HEK293T (cell line): ENCODE measurements at regions not wholly inside any gene's neighbourhood (a gene's known extent, or its start where the extent isn't known, plus 50 kb on each side); places are given as distances from the start of the nearest gene placed in this dataset.

Experiments
- CTCF ChIA-PET: fragments of 350-600 bp; formaldehyde crosslinking; extraction: SDS; loops from one replicate; lab custom pipeline; 2021; ENCODE audit warnings: antibody characterized with exemption, inconsistent platforms; lab: Yijun Ruan, JAX
- POLR2A ChIA-PET: fragments of 350-600 bp; formaldehyde crosslinking; extraction: SDS; loops from one replicate; lab custom pipeline; 2020; ENCODE audit warnings: antibody characterized with exemption, inconsistent platforms; lab: Yijun Ruan, JAX
- DNase-seq: peaks from one replicate; pipeline ENCODE4 v3.0.0; 2012; ENCODE audit warnings: mixed read lengths; ENCODE audit errors: extremely low spot score
- ARNT ChIP-seq: fragments of 450-650 bp; IDR thresholded peaks from 2 replicates; pipeline ENCODE4 v1.6.1; 2017; ENCODE audit warnings: mild to moderate bottlenecking
- BHLHE40 ChIP-seq: fragments of 450-650 bp; IDR thresholded peaks from 2 replicates; pipeline ENCODE4 v1.6.1; 2016; ENCODE audit warnings: mild to moderate bottlenecking, moderate library complexity, borderline replicate concordance
- CTBP1 ChIP-seq: fragments of 450-650 bp; IDR thresholded peaks from 2 replicates; pipeline ENCODE4 v1.6.1; 2016; ENCODE audit warnings: borderline replicate concordance
- ELF4 ChIP-seq: fragments of 450-650 bp; IDR thresholded peaks from 2 replicates; pipeline ENCODE4 v1.6.1; 2017; ENCODE audit warnings: antibody characterized with exemption
- FOXA1 ChIP-seq: fragments of 450-650 bp; IDR thresholded peaks from 2 replicates; pipeline ENCODE4 v1.6.1; 2016; ENCODE audit warnings: mild to moderate bottlenecking
- FOXK2 ChIP-seq: fragments of 450-650 bp; IDR thresholded peaks from 2 replicates; pipeline ENCODE4 v1.6.1; 2016; ENCODE audit warnings: mild to moderate bottlenecking
- FOXM1 ChIP-seq: fragments of 450-650 bp; IDR thresholded peaks from 2 replicates; pipeline ENCODE4 v1.6.1; 2017; ENCODE audit warnings: mild to moderate bottlenecking, borderline replicate concordance
- HDGF ChIP-seq: fragments of 450-650 bp; IDR thresholded peaks from 2 replicates; pipeline ENCODE4 v1.6.1; 2017; ENCODE audit warnings: antibody characterized with exemption, borderline replicate concordance
- L3MBTL2 ChIP-seq: fragments of 450-650 bp; conservative IDR thresholded peaks from 2 replicates; pipeline ENCODE4 v1.6.1; 2016; ENCODE audit warnings: mild to moderate bottlenecking
- LEF1 ChIP-seq: fragments of 450-650 bp; IDR thresholded peaks from 2 replicates; pipeline ENCODE4 v1.6.1; 2017; ENCODE audit warnings: mild to moderate bottlenecking, borderline replicate concordance
- NFRKB ChIP-seq: fragments of 450-650 bp; IDR thresholded peaks from 2 replicates; pipeline ENCODE4 v1.6.1; 2016; ENCODE audit warnings: mild to moderate bottlenecking, moderate library complexity
- SP1 ChIP-seq: fragments of 450-650 bp; IDR thresholded peaks from 2 replicates; pipeline ENCODE4 v1.6.1; 2017
- SUZ12 ChIP-seq: fragments of 450-650 bp; IDR thresholded peaks from 2 replicates; pipeline ENCODE4 v1.6.1; 2016; ENCODE audit warnings: mild to moderate bottlenecking
- TARDBP ChIP-seq: fragments of 450-650 bp; IDR thresholded peaks from 2 replicates; pipeline ENCODE4 v1.6.1; 2016
- ZNF384 ChIP-seq: fragments of 450-650 bp; IDR thresholded peaks from 2 replicates; pipeline ENCODE4 v1.6.1; 2016
- TF ChIP-seq, protein P1 (sequence below): fragments of 450-650 bp; IDR thresholded peaks from 2 replicates; pipeline ENCODE4 v1.6.1; 2016

DNA sequence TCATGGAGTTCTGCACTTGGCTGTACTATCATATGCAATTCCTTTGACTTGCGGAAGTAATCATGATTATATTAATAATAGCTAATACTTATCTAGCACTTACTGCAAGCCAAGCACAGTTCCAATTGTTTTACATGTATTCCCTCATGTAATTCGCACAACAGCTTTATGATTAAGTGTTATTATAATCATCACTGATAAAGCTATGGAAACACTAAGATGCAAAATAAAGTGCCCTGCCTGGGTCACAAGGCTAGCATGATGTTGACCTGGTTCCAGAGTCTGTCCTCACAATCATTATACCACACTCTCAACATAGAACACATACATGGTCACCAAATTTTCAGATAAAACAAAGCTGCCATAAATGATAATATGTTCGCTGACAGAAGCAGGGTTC is 234.6 kb downstream of the FMR1NB start:
- TF ChIP-seq FOXK2 (no peak), ZNF384 (no peak), SP1 (no peak), ELF4 (no peak)
- ChIA-PET POLR2A (no interaction called here), CTCF (no interaction called here)
- DNase-seq = no peak

DNA sequence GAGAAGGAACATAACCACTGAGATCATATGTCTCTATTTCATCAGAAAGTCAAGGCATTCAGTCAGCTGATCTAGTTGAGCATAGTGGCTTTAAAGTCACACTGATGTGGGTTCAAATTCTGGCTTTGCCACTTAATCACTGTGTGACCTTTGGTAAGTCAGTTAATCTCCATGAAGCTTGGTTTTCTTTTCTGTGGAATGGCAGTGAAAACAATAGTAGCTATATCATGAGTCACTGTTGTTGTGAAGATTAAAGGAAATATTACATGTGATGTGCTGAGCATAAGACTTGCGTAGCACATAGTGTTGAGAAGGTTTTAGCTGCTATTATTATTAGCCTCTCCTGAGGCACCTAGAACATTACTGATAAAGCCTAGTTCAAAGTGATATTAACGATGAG is 242.2 kb downstream of the FMR1NB start:
- TF ChIP-seq HDGF = no peak
- no peak for TF ChIP-seq CTBP1
- no peak for TF ChIP-seq FOXK2
- no peak for TF ChIP-seq ZNF384
- no peak for TF ChIP-seq NFRKB
- TF ChIP-seq SUZ12 = no peak
- TF ChIP-seq FOXA1 = no peak
- no peak for TF ChIP-seq L3MBTL2
- TF ChIP-seq, protein P1, sequence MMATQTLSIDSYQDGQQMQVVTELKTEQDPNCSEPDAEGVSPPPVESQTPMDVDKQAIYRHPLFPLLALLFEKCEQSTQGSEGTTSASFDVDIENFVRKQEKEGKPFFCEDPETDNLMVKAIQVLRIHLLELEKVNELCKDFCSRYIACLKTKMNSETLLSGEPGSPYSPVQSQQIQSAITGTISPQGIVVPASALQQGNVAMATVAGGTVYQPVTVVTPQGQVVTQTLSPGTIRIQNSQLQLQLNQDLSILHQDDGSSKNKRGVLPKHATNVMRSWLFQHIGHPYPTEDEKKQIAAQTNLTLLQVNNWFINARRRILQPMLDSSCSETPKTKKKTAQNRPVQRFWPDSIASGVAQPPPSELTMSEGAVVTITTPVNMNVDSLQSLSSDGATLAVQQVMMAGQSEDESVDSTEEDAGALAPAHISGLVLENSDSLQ = no peak
- TF ChIP-seq ARNT = no peak
- no peak for TF ChIP-seq SP1
- TF ChIP-seq BHLHE40 = no peak
- no peak for TF ChIP-seq FOXM1
- TF ChIP-seq LEF1 = no peak
- ChIA-PET CTCF (no interaction called here), POLR2A (no interaction called here)
- DNase-seq = no peak

DNA sequence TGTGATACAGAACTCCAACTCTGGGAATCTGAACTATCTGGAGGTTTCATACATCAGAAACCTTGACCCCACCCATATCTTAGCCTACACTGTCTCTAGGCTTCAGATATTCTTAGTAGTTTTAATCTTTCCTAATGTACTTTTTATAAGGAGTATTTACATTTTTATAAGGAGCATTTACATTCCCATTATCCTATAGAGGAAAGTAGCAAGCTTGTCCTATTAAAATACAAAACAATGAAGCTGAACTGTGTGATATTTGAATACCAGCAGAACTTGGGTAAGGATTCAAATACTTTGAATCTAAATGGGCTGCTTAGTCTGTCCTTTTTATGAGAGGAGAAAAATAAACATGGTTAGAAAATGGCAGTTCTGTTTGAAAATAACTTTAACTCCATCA is 247.4 kb downstream of the FMR1NB start:
- POLR2A ChIA-PET = no interaction called here

DNA sequence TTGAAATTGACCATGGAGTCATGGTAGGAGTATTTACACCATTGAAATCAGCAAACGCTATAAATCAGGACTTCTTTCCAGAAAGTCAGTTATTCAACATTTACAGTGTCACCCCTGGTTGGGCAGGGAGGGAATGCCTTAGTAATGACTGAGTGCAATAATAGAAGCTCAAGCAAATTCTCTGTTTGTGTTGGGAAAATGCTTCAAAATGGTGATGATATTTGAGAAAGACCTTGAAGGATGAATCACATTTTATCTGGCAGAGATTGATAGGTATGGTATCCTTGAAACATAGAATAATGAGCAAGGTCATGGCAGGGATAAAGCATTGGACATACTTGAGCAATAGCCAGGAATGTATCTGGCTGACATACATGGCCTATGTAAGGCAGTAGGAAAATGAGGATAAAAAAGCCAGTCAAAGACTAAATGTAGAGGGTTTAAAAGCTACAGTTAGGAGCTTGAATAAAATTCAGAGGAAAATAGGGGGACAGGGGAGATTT is 248.7 kb downstream of the FMR1NB start:
- CTCF ChIA-PET = no interaction called here
- no peak for DNase-seq
- POLR2A ChIA-PET = no interaction called here
- TF ChIP-seq TARDBP (no peak), SUZ12 (no peak), LEF1 (no peak), FOXK2 (no peak), FOXA1 (no peak), CTBP1 (no peak), ELF4 (no peak)
- TF ChIP-seq, protein P1 = no peak

More for the DNA sequence above, 247.4 kb downstream of the FMR1NB start:
- TF ChIP-seq LEF1 (no peak), FOXA1 (no peak), SUZ12 (no peak), BHLHE40 (no peak), FOXM1 (no peak), L3MBTL2 (no peak), ARNT (no peak), FOXK2 (no peak), ELF4 (no peak), HDGF (no peak), TARDBP (no peak)
- CTCF ChIA-PET = no interaction called here
- no peak for DNase-seq

DNA sequence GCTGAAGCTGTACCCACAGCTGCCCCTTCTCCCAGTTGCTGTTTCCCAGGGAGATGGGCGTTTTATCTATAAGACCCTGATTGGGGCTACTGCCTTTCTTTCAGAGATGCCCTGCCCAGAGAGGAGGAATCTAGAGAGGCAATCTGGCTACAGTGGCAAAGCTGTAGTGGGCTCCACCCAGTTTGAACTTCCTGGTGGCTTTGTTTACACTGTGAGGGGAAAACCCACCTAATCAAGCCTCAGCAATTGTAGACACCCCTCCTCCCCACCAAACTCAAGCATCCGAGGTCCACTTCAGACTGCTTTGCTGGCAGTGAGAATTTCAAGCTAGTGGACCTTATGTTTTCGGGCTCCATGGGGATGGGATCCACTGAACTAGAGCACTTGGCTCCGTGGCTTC is 240.4 kb upstream of the AFF2 start:
- TF ChIP-seq SUZ12 (no peak), BHLHE40 (no peak), FOXA1 (no peak), ZNF384 (no peak), SP1 (no peak), FOXM1 (no peak), ARNT (no peak), HDGF (no peak), LEF1 (no peak), NFRKB (no peak), TARDBP (no peak), L3MBTL2 (no peak), ELF4 (no peak), FOXK2 (no peak), CTBP1 (no peak)
- TF ChIP-seq, protein P1 = no peak
- DNase-seq = no peak
- ChIA-PET POLR2A (no interaction called here), CTCF (no interaction called here)

DNA sequence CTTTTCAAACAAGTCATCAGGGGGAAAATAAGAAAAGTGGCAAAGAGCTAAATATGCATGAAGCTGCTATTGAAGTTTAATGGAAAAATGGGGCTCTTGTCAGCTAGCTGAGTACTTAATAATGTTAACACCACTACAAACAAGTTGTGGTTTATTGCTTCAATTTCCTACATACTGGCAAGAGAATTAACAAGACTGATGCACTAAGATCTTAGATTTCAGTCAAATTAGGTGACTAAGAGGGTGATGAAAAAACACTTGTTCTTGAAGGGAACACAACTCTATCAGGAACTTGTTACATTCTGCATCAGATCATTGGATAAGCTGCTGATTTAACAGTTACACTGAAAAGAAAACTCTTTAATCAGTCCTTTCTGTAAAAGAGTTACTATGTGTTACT is 234.6 kb upstream of the AFF2 start:
- ChIA-PET CTCF (no interaction called here), POLR2A (no interaction called here)
- no peak for DNase-seq
- TF ChIP-seq FOXA1 (no peak), ZNF384 (no peak), LEF1 (no peak), FOXK2 (no peak), CTBP1 (no peak), NFRKB (no peak), L3MBTL2 (no peak), ARNT (no peak), FOXM1 (no peak), SUZ12 (no peak), BHLHE40 (no peak)
- TF ChIP-seq, protein P1 = no peak
